Type B pancreatic cell (in vitro differentiated cells): ENCODE measurements at regions not wholly inside any gene's neighbourhood (a gene's known extent, or its start where the extent isn't known, plus 50 kb on each side); places are given as distances from the start of the nearest gene placed in this dataset.

ENCODE experiments used
- DNase-seq: peaks from one replicate; pipeline ENCODE4 v3.0.0; 2021; ENCODE audit warnings: mixed read lengths; ENCODE audit not compliant: unreplicated experiment; ENCODE audit errors: extremely low spot score
- H3K27ac Mint-ChIP-seq: 2 replicates; pipeline ENCODE4 v1.8.0; 2021; ENCODE audit warnings: mild to moderate bottlenecking, mixed read lengths
- H3K27me3 Mint-ChIP-seq: 2 replicates; pipeline ENCODE4 v1.8.0; 2021; ENCODE audit warnings: mixed read lengths
- H3K36me3 Mint-ChIP-seq: 2 replicates; pipeline ENCODE4 v1.8.0; 2021; ENCODE audit warnings: mixed read lengths
- H3K4me1 Mint-ChIP-seq: one replicate; pipeline ENCODE4 v1.8.0; 2021; ENCODE audit warnings: mixed read lengths; ENCODE audit not compliant: unreplicated experiment
- H3K4me3 Mint-ChIP-seq: 2 replicates; pipeline ENCODE4 v1.8.0; 2021; ENCODE audit warnings: mild to moderate bottlenecking, mixed read lengths
- H3K9me3 Mint-ChIP-seq: 2 replicates; pipeline ENCODE4 v1.8.0; 2021; ENCODE audit warnings: mixed read lengths
- TF ChIP-seq, protein P1 (sequence below): fragments of 200-600 bp; sonication (generic); conservative IDR thresholded peaks from 2 replicates; pipeline ENCODE4 v1.5.0; 2021; ENCODE audit warnings: antibody characterized with exemption, mild to moderate bottlenecking

DNA sequence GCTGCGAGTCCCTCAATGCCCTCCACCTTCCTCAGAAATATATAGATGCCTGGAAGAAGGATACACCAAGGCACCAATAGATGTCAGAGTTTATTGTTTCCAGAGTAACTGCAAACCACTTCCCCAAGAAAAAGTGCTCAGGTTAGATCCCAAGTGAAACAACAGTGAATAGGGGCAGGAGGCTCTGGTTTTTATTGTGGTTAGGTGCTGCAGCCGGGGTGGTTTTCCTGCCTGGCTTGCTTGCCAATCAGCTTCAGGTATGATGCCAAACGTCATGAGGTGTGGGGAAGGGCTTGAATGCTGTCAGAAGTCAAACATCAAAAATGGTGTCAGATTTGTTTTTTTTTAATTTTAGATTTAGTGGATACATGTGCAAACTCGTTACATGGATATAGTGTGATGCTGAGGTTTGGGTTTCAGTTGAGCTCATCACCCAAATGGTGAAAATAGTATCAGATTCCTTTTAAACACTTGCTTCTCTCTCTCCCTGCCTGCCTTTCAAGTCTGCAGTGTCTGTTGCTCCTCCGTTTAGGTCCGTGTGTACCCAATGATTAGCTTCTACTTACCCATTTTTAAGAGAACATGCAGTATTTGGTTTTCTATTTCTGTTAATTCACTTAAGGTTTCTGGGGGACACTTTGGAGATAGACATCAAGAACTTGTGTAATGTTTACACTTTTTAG is 1317.0 kb downstream of the MRPL39 start:
- DNase-seq = no peak
- H3K27ac Mint-ChIP-seq = no peak overlapping the region
- TF ChIP-seq, protein P1, sequence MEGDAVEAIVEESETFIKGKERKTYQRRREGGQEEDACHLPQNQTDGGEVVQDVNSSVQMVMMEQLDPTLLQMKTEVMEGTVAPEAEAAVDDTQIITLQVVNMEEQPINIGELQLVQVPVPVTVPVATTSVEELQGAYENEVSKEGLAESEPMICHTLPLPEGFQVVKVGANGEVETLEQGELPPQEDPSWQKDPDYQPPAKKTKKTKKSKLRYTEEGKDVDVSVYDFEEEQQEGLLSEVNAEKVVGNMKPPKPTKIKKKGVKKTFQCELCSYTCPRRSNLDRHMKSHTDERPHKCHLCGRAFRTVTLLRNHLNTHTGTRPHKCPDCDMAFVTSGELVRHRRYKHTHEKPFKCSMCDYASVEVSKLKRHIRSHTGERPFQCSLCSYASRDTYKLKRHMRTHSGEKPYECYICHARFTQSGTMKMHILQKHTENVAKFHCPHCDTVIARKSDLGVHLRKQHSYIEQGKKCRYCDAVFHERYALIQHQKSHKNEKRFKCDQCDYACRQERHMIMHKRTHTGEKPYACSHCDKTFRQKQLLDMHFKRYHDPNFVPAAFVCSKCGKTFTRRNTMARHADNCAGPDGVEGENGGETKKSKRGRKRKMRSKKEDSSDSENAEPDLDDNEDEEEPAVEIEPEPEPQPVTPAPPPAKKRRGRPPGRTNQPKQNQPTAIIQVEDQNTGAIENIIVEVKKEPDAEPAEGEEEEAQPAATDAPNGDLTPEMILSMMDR = no peak
- H3K9me3 Mint-ChIP-seq = no peaks in the 10 kb centered on the region
- no peaks in the 10 kb centered on the region for H3K36me3 Mint-ChIP-seq
- no peak overlapping the region for H3K4me3 Mint-ChIP-seq
- no peaks in the 10 kb centered on the region for H3K27me3 Mint-ChIP-seq
- no peaks in the 10 kb centered on the region for H3K4me1 Mint-ChIP-seq

DNA sequence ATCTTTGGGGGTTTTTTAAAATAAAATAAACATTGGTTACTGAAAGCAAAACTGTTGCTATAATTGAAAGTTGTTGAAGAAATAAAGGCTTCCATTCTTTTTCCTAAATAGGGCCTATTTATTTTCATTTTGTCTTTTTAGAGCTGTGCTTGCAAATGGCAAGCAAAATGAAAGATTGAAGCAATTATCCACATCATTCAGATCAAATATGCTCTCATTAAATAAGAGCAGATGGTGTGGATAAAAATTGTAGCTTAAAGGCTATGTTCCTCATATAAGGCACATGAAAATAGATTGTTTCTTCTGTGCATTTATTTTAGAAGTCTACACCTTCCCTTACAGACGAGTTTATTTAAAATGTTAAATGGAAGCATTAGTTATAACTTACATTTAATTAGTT is 1317.7 kb downstream of the MRPL39 start:
- TF ChIP-seq, protein P1 = no peak
- H3K27ac Mint-ChIP-seq = no peak overlapping the region
- DNase-seq = no peak
- no peaks in the 10 kb centered on the region for H3K36me3 Mint-ChIP-seq
- H3K4me1 Mint-ChIP-seq = no peaks in the 10 kb centered on the region
- H3K9me3 Mint-ChIP-seq = no peaks in the 10 kb centered on the region
- H3K4me3 Mint-ChIP-seq = no peak overlapping the region
- H3K27me3 Mint-ChIP-seq = no peaks in the 10 kb centered on the region

DNA sequence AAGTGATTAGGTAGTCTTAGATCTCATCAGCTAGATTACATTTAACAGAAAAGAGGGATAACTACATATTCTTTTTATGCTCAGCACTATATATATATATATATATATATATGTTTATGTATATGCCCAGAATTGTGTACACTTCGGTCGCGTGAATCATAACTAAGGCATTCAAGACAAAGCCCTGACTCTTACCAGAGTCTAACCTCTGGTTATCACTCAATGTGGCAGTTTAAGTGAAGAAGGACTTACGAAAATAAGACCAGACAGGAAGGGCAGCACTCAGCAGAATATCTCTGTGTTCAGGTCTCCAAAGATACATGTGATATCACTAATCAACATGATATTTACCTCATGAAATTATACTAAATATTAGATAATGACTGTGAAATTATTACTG is 1326.7 kb downstream of the MRPL39 start:
- Mint-ChIP-seq H3K27ac (no peak overlapping the region), H3K27me3 (no peaks in the 10 kb centered on the region), H3K36me3 (no peaks in the 10 kb centered on the region), H3K4me1 (no peaks in the 10 kb centered on the region), H3K9me3 (no peaks in the 10 kb centered on the region), H3K4me3 (no peak overlapping the region)
- TF ChIP-seq, protein P1 = no peak
- no peak for DNase-seq

DNA sequence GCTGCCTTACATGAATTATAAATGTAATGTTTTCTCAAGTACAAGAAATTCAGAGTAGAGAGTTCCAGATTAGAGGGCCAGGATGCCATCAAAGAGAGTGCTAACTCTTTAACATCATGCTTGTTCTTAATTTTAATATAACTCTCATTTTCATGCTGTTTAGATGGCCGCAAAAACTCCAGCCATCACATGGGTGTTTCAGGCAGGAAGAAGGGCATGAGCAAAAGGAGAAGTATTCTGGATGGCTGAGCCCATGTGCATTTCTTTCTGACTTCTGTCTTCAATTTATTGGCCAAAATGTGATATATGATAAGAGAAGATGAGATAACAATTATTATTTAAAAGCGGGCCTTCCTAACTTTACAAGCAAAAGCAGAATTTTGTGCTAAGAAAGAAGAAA is 1328.6 kb downstream of the MRPL39 start:
- H3K27ac Mint-ChIP-seq = no peak overlapping the region
- H3K4me3 Mint-ChIP-seq = no peak overlapping the region
- H3K9me3 Mint-ChIP-seq = no peaks in the 10 kb centered on the region
- DNase-seq = no peak
- no peaks in the 10 kb centered on the region for H3K36me3 Mint-ChIP-seq
- no peaks in the 10 kb centered on the region for H3K27me3 Mint-ChIP-seq
- TF ChIP-seq, protein P1 = no peak
- no peaks in the 10 kb centered on the region for H3K4me1 Mint-ChIP-seq

DNA sequence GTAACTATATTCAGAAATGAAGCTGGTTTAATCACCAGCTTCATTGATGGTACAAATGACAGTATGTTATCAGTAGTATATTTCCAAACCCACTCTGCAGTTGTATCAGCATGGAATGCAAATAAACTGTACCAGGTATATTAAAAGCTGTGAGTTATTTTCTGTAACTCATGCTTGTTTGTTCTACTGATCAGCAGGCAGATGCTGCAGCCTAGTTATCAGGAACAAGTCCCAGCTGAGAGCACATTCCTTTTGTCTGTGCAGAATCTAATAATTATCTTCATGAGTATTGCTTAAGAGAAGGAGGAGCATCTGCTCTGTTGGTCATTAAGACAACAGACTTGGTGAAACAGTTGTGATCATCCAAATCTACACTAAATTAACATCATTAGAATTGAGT is 1331.1 kb downstream of the MRPL39 start:
- TF ChIP-seq, protein P1 = no peak
- DNase-seq = no peak
- H3K9me3 Mint-ChIP-seq = no peaks in the 10 kb centered on the region
- H3K4me3 Mint-ChIP-seq = no peak overlapping the region
- no peaks in the 10 kb centered on the region for H3K27me3 Mint-ChIP-seq
- H3K27ac Mint-ChIP-seq = no peak overlapping the region
- no peaks in the 10 kb centered on the region for H3K36me3 Mint-ChIP-seq
- H3K4me1 Mint-ChIP-seq = no peaks in the 10 kb centered on the region

DNA sequence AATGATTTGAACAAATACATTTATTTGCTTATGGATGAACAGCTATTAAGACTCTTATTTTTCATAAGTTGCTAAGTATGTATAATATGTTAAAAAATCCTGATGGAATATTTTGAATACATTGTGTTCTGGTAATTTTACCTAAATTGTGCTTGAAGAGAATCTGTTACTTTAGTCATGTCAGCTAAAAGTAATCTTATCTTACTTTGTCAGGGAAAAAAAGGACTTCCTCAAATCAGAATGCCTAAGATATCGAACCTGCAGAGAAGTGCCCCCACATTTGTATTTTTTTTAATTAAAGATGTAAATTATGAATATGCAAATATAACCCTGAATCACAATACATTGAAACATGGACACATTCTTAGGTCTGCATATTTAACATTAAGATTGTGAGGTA is 1331.7 kb downstream of the MRPL39 start:
- DNase-seq = no peak
- TF ChIP-seq, protein P1 = no peak
- H3K27ac Mint-ChIP-seq = no peak overlapping the region
- H3K36me3 Mint-ChIP-seq = no peaks in the 10 kb centered on the region
- no peak overlapping the region for H3K4me3 Mint-ChIP-seq
- H3K9me3 Mint-ChIP-seq = no peaks in the 10 kb centered on the region
- H3K4me1 Mint-ChIP-seq = no peaks in the 10 kb centered on the region
- H3K27me3 Mint-ChIP-seq = no peaks in the 10 kb centered on the region
